B cell (primary cell): ENCODE measurements at regions not wholly inside any gene's neighbourhood (a gene's known extent, or its start where the extent isn't known, plus 50 kb on each side); places are given as distances from the start of the nearest gene placed in this dataset.

Experiments
- CTCF ChIP-seq: fragments of 200-600 bp; IDR thresholded peaks from one replicate; pipeline ENCODE4 v1.8.0; 2022; ENCODE audit warnings: antibody characterized with exemption, mild to moderate bottlenecking
- EZH2 ChIP-seq: IDR thresholded peaks from 2 replicates; pipeline ENCODE4 v1.6.1; 2012; ENCODE audit warnings: borderline replicate concordance, low read depth, mild to moderate bottlenecking, moderate library complexity, low read length; ENCODE audit not compliant: insufficient read depth, poor library complexity, severe bottlenecking

DNA sequence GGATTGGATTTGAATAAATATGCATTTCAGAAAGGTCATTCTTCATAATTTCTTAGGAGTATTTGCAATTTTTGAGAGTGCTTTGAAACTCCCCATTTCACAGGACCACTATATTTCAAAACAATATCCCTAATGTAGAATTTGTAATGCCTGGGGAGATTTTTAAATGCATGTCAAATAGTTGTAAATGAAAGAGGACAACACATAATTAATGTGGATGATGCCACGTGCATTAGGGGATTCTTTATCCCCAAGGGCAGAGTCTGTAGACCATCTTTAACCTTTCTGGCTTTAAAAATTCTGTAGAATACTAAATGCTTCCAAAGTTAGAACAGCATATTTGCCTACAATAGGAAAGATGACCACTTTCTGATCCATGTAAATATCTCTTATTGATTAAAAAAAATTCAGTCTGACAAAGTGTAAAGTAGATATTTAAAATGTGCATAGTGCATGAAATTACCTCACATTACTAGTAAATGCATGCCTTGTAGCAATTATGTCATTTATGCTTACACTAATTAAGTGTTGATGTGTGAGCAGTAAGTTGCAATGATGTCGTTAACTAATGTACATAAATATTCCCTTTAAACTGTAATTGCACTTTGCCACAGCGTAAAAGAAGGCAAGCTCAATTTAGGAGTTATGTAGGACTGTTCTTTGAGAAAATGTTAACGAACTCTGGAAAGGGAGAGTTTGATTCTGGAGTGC, 416.1 kb downstream of the PSAT1 start:
- TF ChIP-seq CTCF (no peak), EZH2 (no peak)
